ENCODE measurements at regions not wholly inside any gene's neighbourhood (a gene's known extent, or its start where the extent isn't known, plus 50 kb on each side); places are given as distances from the start of the nearest gene placed in this dataset.

- Histone ChIP-seq H3K36me3 (ENCODE audit: control insufficient read depth, insufficient read depth, low read length) (no peaks in the 10 kb centered on the region), H3K27me3 (ENCODE audit: control insufficient read depth, insufficient read depth, low read length) (no peaks in the 10 kb centered on the region), H3K4me1 (ENCODE audit: control insufficient read depth, insufficient read depth, low read length) (no peaks in the 10 kb centered on the region), H3K9ac (ENCODE audit: low read length) (no peak overlapping the region), H3K27ac (ENCODE audit: low read depth, low read length) (no peak overlapping the region), H3K9me3 (ENCODE audit: control insufficient read depth, insufficient read depth, low read depth, low read length) (no peaks in the 10 kb centered on the region), H3K4me3 (ENCODE audit: low read depth, low read length) (no peak overlapping the region)
Measured at GRCh38 chr2:224325941-224326340, 76.0 kb downstream of the FAM124B start.

DNA sequence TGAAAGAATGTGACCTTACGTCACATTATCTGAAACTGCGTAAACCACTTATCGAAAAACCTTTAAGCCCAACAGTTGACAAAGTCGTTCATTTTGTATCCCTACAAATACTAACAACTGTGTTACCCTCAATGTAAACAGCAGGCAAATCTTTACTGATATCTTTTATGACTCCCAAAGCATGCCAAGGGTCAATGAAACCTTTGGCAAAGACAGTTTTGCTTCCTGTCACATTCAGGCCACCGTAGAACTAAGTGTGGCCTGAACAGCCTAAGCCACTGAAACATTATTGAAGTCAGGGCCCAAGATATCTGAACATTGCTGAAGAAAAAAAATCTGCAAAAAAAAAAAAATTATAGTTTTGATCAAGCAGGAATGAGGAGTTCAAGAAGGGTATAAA is 77.3 kb downstream of the FAM124B start:
- H3K27ac ChIP-seq (ENCODE audit: low read depth, low read length) = no peak overlapping the region
- H3K27me3 ChIP-seq (ENCODE audit: control insufficient read depth, insufficient read depth, low read length) = no peaks in the 10 kb centered on the region
- no peaks in the 10 kb centered on the region for H3K36me3 ChIP-seq (ENCODE audit: control insufficient read depth, insufficient read depth, low read length)
- no peaks in the 10 kb centered on the region for H3K9me3 ChIP-seq (ENCODE audit: control insufficient read depth, insufficient read depth, low read depth, low read length)
- H3K4me3 ChIP-seq (ENCODE audit: low read depth, low read length) = no peak overlapping the region
- H3K9ac ChIP-seq (ENCODE audit: low read length) = no peak overlapping the region
- H3K4me1 ChIP-seq (ENCODE audit: control insufficient read depth, insufficient read depth, low read length) = no peaks in the 10 kb centered on the region

- no peaks in the 10 kb centered on the region for H3K36me3 ChIP-seq (ENCODE audit: control insufficient read depth, insufficient read depth, low read length)
- H3K27ac ChIP-seq (ENCODE audit: low read depth, low read length) = no peak overlapping the region
- H3K9ac ChIP-seq (ENCODE audit: low read length) = no peak overlapping the region
- H3K4me1 ChIP-seq (ENCODE audit: control insufficient read depth, insufficient read depth, low read length) = no peaks in the 10 kb centered on the region; the same call in 1 of the 2 replicates
- no peaks in the 10 kb centered on the region for H3K27me3 ChIP-seq (ENCODE audit: control insufficient read depth, insufficient read depth, low read length)
- H3K9me3 ChIP-seq (ENCODE audit: control insufficient read depth, insufficient read depth, low read depth, low read length) = peaks cover 2% of the 10 kb centered on the region; the same call in 1 of the 2 replicates
- H3K4me3 ChIP-seq (ENCODE audit: low read depth, low read length) = no peak overlapping the region
Measured at GRCh38 chr2:224320660-224321059, 81.2 kb downstream of the FAM124B start.

DNA sequence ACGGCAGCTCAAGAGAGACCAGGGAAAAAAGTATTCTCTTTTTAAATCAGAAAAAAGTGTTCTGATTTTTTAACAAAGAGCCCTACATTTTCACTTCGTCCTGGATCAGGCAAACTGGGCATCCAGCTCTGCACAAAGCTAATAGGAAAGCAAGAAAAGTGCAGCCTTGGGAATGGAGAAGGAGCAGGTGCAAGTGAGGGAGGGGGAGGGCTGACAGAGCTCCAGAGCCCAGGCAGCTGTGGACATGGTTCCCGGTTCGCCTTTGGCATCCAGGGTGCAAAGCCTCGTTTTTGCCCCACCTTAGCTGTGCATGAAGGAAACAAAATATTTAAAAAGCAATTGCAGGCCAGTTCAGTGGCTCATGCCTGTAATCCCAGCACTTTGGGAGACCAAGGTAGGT is 82.2 kb downstream of the FAM124B start:
- Histone ChIP-seq H3K4me3 (ENCODE audit: low read depth, low read length) (no peak overlapping the region), H3K27me3 (ENCODE audit: control insufficient read depth, insufficient read depth, low read length) (no peaks in the 10 kb centered on the region), H3K4me1 (ENCODE audit: control insufficient read depth, insufficient read depth, low read length) (no peaks in the 10 kb centered on the region; the same call in 1 of the 2 replicates), H3K36me3 (ENCODE audit: control insufficient read depth, insufficient read depth, low read length) (no peaks in the 10 kb centered on the region), H3K9me3 (ENCODE audit: control insufficient read depth, insufficient read depth, low read depth, low read length) (peaks cover 2% of the 10 kb centered on the region; the same call in 1 of the 2 replicates), H3K27ac (ENCODE audit: low read depth, low read length) (no peak overlapping the region), H3K9ac (ENCODE audit: low read length) (no peak overlapping the region)

DNA sequence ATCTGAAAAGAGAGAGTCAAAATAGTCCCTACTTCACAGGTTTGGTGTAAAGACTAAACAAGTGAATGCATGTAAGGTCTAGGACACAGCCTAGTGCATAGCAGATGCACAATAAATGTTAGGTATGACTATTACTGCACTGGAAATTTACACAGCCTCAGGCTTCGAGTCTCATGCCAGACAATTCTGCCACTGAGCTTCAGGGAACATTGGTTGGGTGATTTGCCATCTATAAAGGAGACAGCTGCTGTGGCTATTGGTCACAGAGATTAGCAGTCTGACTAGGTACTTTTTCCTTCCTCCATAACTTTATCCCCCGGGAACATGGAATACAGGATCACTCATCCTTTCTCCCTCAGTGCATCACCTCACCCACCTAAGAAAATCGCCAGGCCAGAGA is 89.2 kb downstream of the FAM124B start:
- H3K9ac ChIP-seq (ENCODE audit: low read length) = no peak overlapping the region

GRCh38 chr2:224310943-224311625 is 90.8 kb downstream of the FAM124B start:
- no peak overlapping the region for H3K9ac ChIP-seq (ENCODE audit: low read length)
- no peak overlapping the region for H3K27ac ChIP-seq (ENCODE audit: low read depth, low read length)
- no peak overlapping the region for H3K4me3 ChIP-seq (ENCODE audit: low read depth, low read length)
- peaks cover 19% of the 10 kb centered on the region for H3K4me1 ChIP-seq (ENCODE audit: control insufficient read depth, insufficient read depth, low read length)
- H3K36me3 ChIP-seq (ENCODE audit: control insufficient read depth, insufficient read depth, low read length) = no peaks in the 10 kb centered on the region
- H3K27me3 ChIP-seq (ENCODE audit: control insufficient read depth, insufficient read depth, low read length) = no peaks in the 10 kb centered on the region
- H3K9me3 ChIP-seq (ENCODE audit: control insufficient read depth, insufficient read depth, low read depth, low read length) = peaks cover 2% of the 10 kb centered on the region; the same call in 1 of the 2 replicates

More for the DNA sequence above, 89.2 kb downstream of the FAM124B start:
- peaks cover 2% of the 10 kb centered on the region; the same call in 1 of the 2 replicates for H3K9me3 ChIP-seq (ENCODE audit: control insufficient read depth, insufficient read depth, low read depth, low read length)
- H3K27me3 ChIP-seq (ENCODE audit: control insufficient read depth, insufficient read depth, low read length) = no peaks in the 10 kb centered on the region
- no peak overlapping the region for H3K27ac ChIP-seq (ENCODE audit: low read depth, low read length)
- no peak overlapping the region for H3K4me3 ChIP-seq (ENCODE audit: low read depth, low read length)
- H3K4me1 ChIP-seq (ENCODE audit: control insufficient read depth, insufficient read depth, low read length) = peaks cover 19% of the 10 kb centered on the region
- no peaks in the 10 kb centered on the region for H3K36me3 ChIP-seq (ENCODE audit: control insufficient read depth, insufficient read depth, low read length)

- no peak overlapping the region for H3K27ac ChIP-seq (ENCODE audit: low read depth, low read length)
- no peaks in the 10 kb centered on the region for H3K36me3 ChIP-seq (ENCODE audit: control insufficient read depth, insufficient read depth, low read length)
- no peak overlapping the region for H3K4me3 ChIP-seq (ENCODE audit: low read depth, low read length)
- no peaks in the 10 kb centered on the region for H3K9me3 ChIP-seq (ENCODE audit: control insufficient read depth, insufficient read depth, low read depth, low read length)
- no peaks in the 10 kb centered on the region for H3K27me3 ChIP-seq (ENCODE audit: control insufficient read depth, insufficient read depth, low read length)
- peaks cover 19% of the 10 kb centered on the region for H3K4me1 ChIP-seq (ENCODE audit: control insufficient read depth, insufficient read depth, low read length)
- no peak overlapping the region for H3K9ac ChIP-seq (ENCODE audit: low read length)
Measured at GRCh38 chr2:224309176-224309575, 92.7 kb downstream of the FAM124B start.

GRCh38 chr2:224308272-224308911 is 93.5 kb downstream of the FAM124B start:
- Histone ChIP-seq H3K4me3 (ENCODE audit: low read depth, low read length) (no peak overlapping the region), H3K27ac (ENCODE audit: low read depth, low read length) (no peak overlapping the region), H3K9me3 (ENCODE audit: control insufficient read depth, insufficient read depth, low read depth, low read length) (no peaks in the 10 kb centered on the region), H3K36me3 (ENCODE audit: control insufficient read depth, insufficient read depth, low read length) (no peaks in the 10 kb centered on the region), H3K4me1 (ENCODE audit: control insufficient read depth, insufficient read depth, low read length) (peaks cover 12% of the 10 kb centered on the region), H3K27me3 (ENCODE audit: control insufficient read depth, insufficient read depth, low read length) (no peaks in the 10 kb centered on the region), H3K9ac (ENCODE audit: low read length) (no peak overlapping the region)

- no peak overlapping the region for H3K4me3 ChIP-seq (ENCODE audit: low read depth, low read length)
- no peaks in the 10 kb centered on the region for H3K27me3 ChIP-seq (ENCODE audit: control insufficient read depth, insufficient read depth, low read length)
- no peak overlapping the region for H3K27ac ChIP-seq (ENCODE audit: low read depth, low read length)
- no peak overlapping the region for H3K9ac ChIP-seq (ENCODE audit: low read length)
- H3K36me3 ChIP-seq (ENCODE audit: control insufficient read depth, insufficient read depth, low read length) = no peaks in the 10 kb centered on the region
- H3K4me1 ChIP-seq (ENCODE audit: control insufficient read depth, insufficient read depth, low read length) = peaks cover 8% of the 10 kb centered on the region; the same call in 1 of the 2 replicates
- no peaks in the 10 kb centered on the region for H3K9me3 ChIP-seq (ENCODE audit: control insufficient read depth, insufficient read depth, low read depth, low read length)
Measured at GRCh38 chr2:224302952-224303351, 99.0 kb downstream of the FAM124B start.

- H3K27ac ChIP-seq (ENCODE audit: low read depth, low read length) = no peak overlapping the region
- no peaks in the 10 kb centered on the region for H3K4me1 ChIP-seq (ENCODE audit: control insufficient read depth, insufficient read depth, low read length)
- H3K36me3 ChIP-seq (ENCODE audit: control insufficient read depth, insufficient read depth, low read length) = no peaks in the 10 kb centered on the region
- peaks cover 20% of the 10 kb centered on the region for H3K9me3 ChIP-seq (ENCODE audit: control insufficient read depth, insufficient read depth, low read depth, low read length)
- no peak overlapping the region for H3K9ac ChIP-seq (ENCODE audit: low read length)
- H3K27me3 ChIP-seq (ENCODE audit: control insufficient read depth, insufficient read depth, low read length) = no peaks in the 10 kb centered on the region
- no peak overlapping the region for H3K4me3 ChIP-seq (ENCODE audit: low read depth, low read length)
Measured at GRCh38 chr2:224293976-224294375, 107.9 kb downstream of the FAM124B start.

DNA sequence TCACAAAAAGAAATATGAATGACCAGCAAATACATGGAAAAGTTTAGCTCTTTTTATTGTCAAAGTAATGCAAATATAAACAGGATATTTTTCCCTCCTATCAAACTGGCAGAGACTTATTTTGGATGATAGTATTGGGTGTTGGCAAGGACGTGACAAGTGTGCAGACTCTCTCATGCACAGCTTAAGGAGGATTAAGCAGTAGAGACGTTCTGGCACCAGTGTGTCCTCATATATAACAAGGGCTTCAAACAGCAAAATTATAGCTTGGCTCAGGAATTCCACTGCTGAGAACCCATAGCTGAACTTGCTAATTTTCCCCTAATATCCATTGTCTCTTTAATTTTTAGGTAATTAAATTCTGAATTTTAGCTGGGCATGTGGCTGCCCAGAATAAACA is 114.4 kb downstream of the FAM124B start:
- Histone ChIP-seq H3K27me3 (ENCODE audit: control insufficient read depth, insufficient read depth, low read length) (no peaks in the 10 kb centered on the region), H3K27ac (ENCODE audit: low read depth, low read length) (no peak overlapping the region), H3K36me3 (ENCODE audit: control insufficient read depth, insufficient read depth, low read length) (no peaks in the 10 kb centered on the region), H3K4me1 (ENCODE audit: control insufficient read depth, insufficient read depth, low read length) (no peaks in the 10 kb centered on the region), H3K4me3 (ENCODE audit: low read depth, low read length) (no peak overlapping the region), H3K9ac (ENCODE audit: low read length) (no peak overlapping the region), H3K9me3 (ENCODE audit: control insufficient read depth, insufficient read depth, low read depth, low read length) (no peaks in the 10 kb centered on the region)
